Neural cell (in vitro differentiated cells): ENCODE measurements at regions not wholly inside any gene's neighbourhood (a gene's known extent, or its start where the extent isn't known, plus 50 kb on each side); places are given as distances from the start of the nearest gene placed in this dataset.

Experiments
- H2AFZ ChIP-seq: fragments of 200-600, 300-800 bp; sonication (generic), shearing (Covaris generic); 2 replicates; pipeline ENCODE4 v1.6.0; 2014; ENCODE audit warnings: low read depth, mild to moderate bottlenecking, antibody characterized with exemption, low read length, moderate library complexity
- H3F3A ChIP-seq: fragments of 200-600 bp; shearing (Covaris generic); 2 replicates; pipeline ENCODE4 v1.6.1; 2016; ENCODE audit warnings: mild to moderate bottlenecking, moderate library complexity, mixed read lengths, antibody characterized with exemption, low read length; ENCODE audit not compliant: insufficient read depth, poor library complexity, severe bottlenecking
- H3K27ac ChIP-seq: fragments of 200-600, 300-800 bp; sonication (generic), shearing (Covaris generic); 2 replicates; pipeline ENCODE4 v1.5.1; 2014; ENCODE audit warnings: mild to moderate bottlenecking, low read length, moderate library complexity
- H3K27me3 ChIP-seq: fragments of 300-800, 200-600 bp; sonication (generic), shearing (Covaris generic); 2 replicates; pipeline ENCODE4 v1.6.0; 2014; ENCODE audit warnings: mild to moderate bottlenecking, low read depth, low read length, moderate library complexity; ENCODE audit not compliant: insufficient read depth
- H3K36me3 ChIP-seq: fragments of 300-800, 200-600 bp; sonication (generic), shearing (Covaris generic); 2 replicates; pipeline ENCODE4 v1.5.1; 2014; ENCODE audit warnings: mild to moderate bottlenecking, antibody characterized with exemption, low read length, moderate library complexity; ENCODE audit not compliant: insufficient read depth
- H3K4me2 ChIP-seq: fragments of 300-800, 200-600 bp; sonication (generic), shearing (Covaris generic); 2 replicates; pipeline ENCODE4 v1.6.0; 2014; ENCODE audit warnings: mild to moderate bottlenecking, low read length
- H3K4me3 ChIP-seq: fragments of 300-800, 200-600 bp; sonication (generic), shearing (Covaris generic); 2 replicates; pipeline ENCODE4 v1.5.1; 2014; ENCODE audit warnings: mild to moderate bottlenecking, low read length, moderate library complexity
- H3K79me2 ChIP-seq: fragments of 200-600 bp; shearing (Covaris generic); replicated peaks from 2 replicates; pipeline ENCODE4 v1.6.0; 2014; ENCODE audit warnings: mild to moderate bottlenecking, low read length, moderate library complexity; ENCODE audit not compliant: insufficient read depth
- H3K9ac ChIP-seq: fragments of 300-800, 200-600 bp; sonication (generic), shearing (Covaris generic); 2 replicates; pipeline ENCODE4 v1.6.1; 2016; ENCODE audit warnings: mild to moderate bottlenecking, low read length, mixed read lengths
- H3K9me2 ChIP-seq: fragments of 200-600 bp; shearing (Covaris generic); 2 replicates; pipeline ENCODE4 v1.6.1; 2016; ENCODE audit warnings: mild to moderate bottlenecking, low read length, mixed read lengths; ENCODE audit not compliant: insufficient read depth
- H3K9me3 ChIP-seq: fragments of 200-600, 300-800 bp; sonication (generic), shearing (Covaris generic); 2 replicates; pipeline ENCODE4 v1.6.1; 2016; ENCODE audit warnings: mild to moderate bottlenecking, mixed run types, low read length, moderate library complexity, mixed read lengths
- H4K20me1 ChIP-seq: fragments of 200-600 bp; shearing (Covaris generic); 2 replicates; pipeline ENCODE4 v1.6.1; 2016; ENCODE audit warnings: mild to moderate bottlenecking, mixed run types; ENCODE audit not compliant: insufficient read depth
- EZH2 ChIP-seq: fragments of 200-600, 300-800 bp; shearing (Covaris generic), sonication (generic); IDR thresholded peaks from 2 replicates; pipeline ENCODE4 v1.6.1; 2014; ENCODE audit warnings: antibody characterized with exemption, low read length, borderline replicate concordance, mild to moderate bottlenecking; ENCODE audit not compliant: insufficient read depth, poor library complexity, severe bottlenecking
- MXI1 ChIP-seq: fragments of 450-650 bp; conservative IDR thresholded peaks from 2 replicates; pipeline ENCODE4 v1.6.1; 2014; ENCODE audit warnings: antibody characterized with exemption, mild to moderate bottlenecking; ENCODE audit not compliant: poor library complexity, severe bottlenecking
- POLR2AphosphoS5 ChIP-seq: IDR thresholded peaks from 2 replicates; pipeline ENCODE4 v1.6.1; 2012
- RAD21 ChIP-seq: fragments of 450-650 bp; conservative IDR thresholded peaks from 2 replicates; pipeline ENCODE4 v1.6.1; 2014; ENCODE audit warnings: antibody characterized with exemption, mild to moderate bottlenecking, moderate library complexity
- SMC3 ChIP-seq: fragments of 450-650 bp; conservative IDR thresholded peaks from 2 replicates; pipeline ENCODE4 v1.6.1; 2014; ENCODE audit warnings: antibody characterized with exemption, mild to moderate bottlenecking, moderate library complexity; ENCODE audit not compliant: poor library complexity
- TAF1 ChIP-seq: IDR thresholded peaks from 2 replicates; pipeline ENCODE4 v1.6.1; 2012; ENCODE audit warnings: low read depth
- TF ChIP-seq, protein P1 (sequence below): IDR thresholded peaks from 2 replicates; pipeline ENCODE4 v1.6.1; 2012; ENCODE audit warnings: borderline replicate concordance
- TF ChIP-seq, protein P2 (sequence below): fragments of 450-650 bp; IDR thresholded peaks from 2 replicates; pipeline ENCODE4 v1.5.1; 2014; ENCODE audit warnings: antibody characterized with exemption, mild to moderate bottlenecking, moderate library complexity; ENCODE audit not compliant: poor library complexity, severe bottlenecking

DNA sequence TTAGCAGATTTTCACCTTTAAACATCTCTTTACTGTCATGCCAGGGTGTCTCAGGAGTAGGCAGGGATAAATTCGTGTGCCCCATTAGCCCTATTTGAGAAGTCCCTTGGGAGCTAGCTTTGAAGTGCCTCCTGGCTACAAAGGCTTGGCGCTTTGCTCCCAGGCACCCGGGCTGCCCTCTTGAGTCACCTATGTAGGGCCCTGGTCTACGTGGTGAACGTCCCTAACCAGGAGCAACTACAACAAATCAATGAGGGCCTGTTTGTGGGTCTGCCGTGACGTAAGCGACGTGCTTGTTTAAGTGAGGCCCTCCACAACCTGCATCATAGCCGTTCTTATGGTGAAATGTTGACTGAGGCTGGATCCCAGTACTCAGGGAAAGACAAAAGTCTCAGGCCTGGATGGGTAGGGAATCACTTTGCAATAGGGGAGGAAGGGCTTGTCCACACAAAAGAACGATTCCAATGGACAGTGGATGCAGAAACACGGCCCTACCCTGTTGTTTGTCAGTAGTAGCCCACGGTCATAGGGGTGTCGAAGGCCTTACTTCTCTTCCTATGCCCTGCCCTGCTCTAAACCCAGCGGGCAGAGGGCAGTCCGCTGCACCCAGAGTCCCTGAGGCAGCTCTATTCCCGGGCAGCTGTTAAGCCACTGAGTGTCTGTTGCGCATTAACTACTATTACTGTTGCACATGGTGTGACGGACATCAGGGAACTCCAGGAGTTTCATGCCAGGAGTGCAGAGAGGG, 93.9 kb downstream of the INHBB start:
- TF ChIP-seq, protein P1, sequence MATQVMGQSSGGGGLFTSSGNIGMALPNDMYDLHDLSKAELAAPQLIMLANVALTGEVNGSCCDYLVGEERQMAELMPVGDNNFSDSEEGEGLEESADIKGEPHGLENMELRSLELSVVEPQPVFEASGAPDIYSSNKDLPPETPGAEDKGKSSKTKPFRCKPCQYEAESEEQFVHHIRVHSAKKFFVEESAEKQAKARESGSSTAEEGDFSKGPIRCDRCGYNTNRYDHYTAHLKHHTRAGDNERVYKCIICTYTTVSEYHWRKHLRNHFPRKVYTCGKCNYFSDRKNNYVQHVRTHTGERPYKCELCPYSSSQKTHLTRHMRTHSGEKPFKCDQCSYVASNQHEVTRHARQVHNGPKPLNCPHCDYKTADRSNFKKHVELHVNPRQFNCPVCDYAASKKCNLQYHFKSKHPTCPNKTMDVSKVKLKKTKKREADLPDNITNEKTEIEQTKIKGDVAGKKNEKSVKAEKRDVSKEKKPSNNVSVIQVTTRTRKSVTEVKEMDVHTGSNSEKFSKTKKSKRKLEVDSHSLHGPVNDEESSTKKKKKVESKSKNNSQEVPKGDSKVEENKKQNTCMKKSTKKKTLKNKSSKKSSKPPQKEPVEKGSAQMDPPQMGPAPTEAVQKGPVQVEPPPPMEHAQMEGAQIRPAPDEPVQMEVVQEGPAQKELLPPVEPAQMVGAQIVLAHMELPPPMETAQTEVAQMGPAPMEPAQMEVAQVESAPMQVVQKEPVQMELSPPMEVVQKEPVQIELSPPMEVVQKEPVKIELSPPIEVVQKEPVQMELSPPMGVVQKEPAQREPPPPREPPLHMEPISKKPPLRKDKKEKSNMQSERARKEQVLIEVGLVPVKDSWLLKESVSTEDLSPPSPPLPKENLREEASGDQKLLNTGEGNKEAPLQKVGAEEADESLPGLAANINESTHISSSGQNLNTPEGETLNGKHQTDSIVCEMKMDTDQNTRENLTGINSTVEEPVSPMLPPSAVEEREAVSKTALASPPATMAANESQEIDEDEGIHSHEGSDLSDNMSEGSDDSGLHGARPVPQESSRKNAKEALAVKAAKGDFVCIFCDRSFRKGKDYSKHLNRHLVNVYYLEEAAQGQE = no peak
- TF ChIP-seq, protein P2, sequence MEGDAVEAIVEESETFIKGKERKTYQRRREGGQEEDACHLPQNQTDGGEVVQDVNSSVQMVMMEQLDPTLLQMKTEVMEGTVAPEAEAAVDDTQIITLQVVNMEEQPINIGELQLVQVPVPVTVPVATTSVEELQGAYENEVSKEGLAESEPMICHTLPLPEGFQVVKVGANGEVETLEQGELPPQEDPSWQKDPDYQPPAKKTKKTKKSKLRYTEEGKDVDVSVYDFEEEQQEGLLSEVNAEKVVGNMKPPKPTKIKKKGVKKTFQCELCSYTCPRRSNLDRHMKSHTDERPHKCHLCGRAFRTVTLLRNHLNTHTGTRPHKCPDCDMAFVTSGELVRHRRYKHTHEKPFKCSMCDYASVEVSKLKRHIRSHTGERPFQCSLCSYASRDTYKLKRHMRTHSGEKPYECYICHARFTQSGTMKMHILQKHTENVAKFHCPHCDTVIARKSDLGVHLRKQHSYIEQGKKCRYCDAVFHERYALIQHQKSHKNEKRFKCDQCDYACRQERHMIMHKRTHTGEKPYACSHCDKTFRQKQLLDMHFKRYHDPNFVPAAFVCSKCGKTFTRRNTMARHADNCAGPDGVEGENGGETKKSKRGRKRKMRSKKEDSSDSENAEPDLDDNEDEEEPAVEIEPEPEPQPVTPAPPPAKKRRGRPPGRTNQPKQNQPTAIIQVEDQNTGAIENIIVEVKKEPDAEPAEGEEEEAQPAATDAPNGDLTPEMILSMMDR = no peak
- TF ChIP-seq TAF1 (no peak), SMC3 (no peak), RAD21 (no peak)
- Histone ChIP-seq H3F3A (no peaks in the 10 kb centered on the region), H3K79me2 (no peaks in the 10 kb centered on the region), H3K9me2 (no peaks in the 10 kb centered on the region), H3K9ac (no peak overlapping the region), H3K36me3 (no peaks in the 10 kb centered on the region), H4K20me1 (no peaks in the 10 kb centered on the region), H3K27me3 (peaks cover 46% of the 10 kb centered on the region), H3K4me3 (no peak overlapping the region), H3K4me2 (no peak overlapping the region), H3K9me3 (no peaks in the 10 kb centered on the region), H2AFZ (no peak overlapping the region), H3K27ac (no peak overlapping the region)

DNA sequence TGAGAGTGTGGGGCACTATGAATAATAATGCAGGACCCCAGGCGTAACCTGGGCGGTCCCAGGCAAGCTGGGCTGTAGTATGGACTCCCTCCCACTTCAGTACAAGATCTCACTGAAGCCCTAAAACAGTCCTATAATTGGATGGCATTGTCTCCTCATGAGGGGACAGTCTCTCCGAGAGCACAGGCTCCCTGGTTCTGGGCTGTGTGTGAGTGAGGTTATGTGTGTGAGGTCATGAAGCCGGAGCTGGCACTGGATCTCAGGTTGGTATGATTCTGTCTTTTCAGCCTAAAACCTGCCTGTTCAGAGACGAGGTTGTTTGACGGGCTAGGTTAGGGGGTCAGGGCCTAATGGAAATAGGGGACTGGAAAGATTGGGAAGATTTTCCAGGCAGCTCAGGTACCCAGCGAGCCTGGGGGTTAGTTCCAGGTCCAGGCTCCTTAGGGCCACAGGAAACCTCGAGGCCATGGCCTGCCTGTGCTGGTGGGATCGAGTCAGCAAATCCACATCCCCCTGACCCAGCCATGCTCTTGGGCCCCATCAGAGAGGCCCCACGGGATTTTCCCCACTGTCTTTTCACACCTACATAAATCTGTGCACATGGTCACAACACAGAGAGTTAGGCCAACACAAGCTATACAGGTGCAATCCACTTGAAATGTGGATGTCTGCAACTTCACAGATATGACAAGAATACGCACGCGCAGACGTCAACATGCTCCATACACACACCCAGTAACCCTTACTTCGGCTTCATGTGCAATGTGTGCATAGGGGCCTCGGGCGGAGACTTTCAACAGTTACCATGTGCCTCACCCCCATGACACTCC, 94.8 kb downstream of the INHBB start:
- no peaks in the 10 kb centered on the region for H4K20me1 ChIP-seq
- no peaks in the 10 kb centered on the region for H3K36me3 ChIP-seq
- no peak overlapping the region for H3K4me3 ChIP-seq
- no peaks in the 10 kb centered on the region for H3K79me2 ChIP-seq
- H3K9me2 ChIP-seq = no peaks in the 10 kb centered on the region
- peaks cover 46% of the 10 kb centered on the region for H3K27me3 ChIP-seq
- H3K9me3 ChIP-seq = no peaks in the 10 kb centered on the region
- TF ChIP-seq RAD21 = no peak
- TF ChIP-seq MXI1 = no peak
- TF ChIP-seq SMC3 = no peak
- TF ChIP-seq EZH2 = no peak
- no peak for TF ChIP-seq POLR2AphosphoS5
- H3K9ac ChIP-seq = no peak overlapping the region
- no peak overlapping the region for H2AFZ ChIP-seq
- H3K27ac ChIP-seq = no peak overlapping the region
- no peak overlapping the region for H3K4me2 ChIP-seq
- H3F3A ChIP-seq = no peaks in the 10 kb centered on the region
